H9 (cell line): ENCODE measurements at regions not wholly inside any gene's neighbourhood (a gene's known extent, or its start where the extent isn't known, plus 50 kb on each side); places are given as distances from the start of the nearest gene placed in this dataset.

Experiments used
- DNase-seq: peaks from one replicate; pipeline ENCODE4 v3.0.0-alpha.2; 2017
- H2AFZ ChIP-seq: one replicate; pipeline ENCODE4 v1.6.1; 2013; ENCODE audit warnings: mild to moderate bottlenecking, low read length, control low read depth, moderate library complexity
- H2AK5ac ChIP-seq: 2 replicates; pipeline ENCODE4 v1.6.1; 2013; ENCODE audit warnings: low read length, control low read depth, mixed read lengths; ENCODE audit not compliant: insufficient read length
- H2BK120ac ChIP-seq: one replicate; pipeline ENCODE4 v1.6.1; 2013; ENCODE audit warnings: low read depth, mild to moderate bottlenecking, low read length, control low read depth, inconsistent platforms; ENCODE audit not compliant: poor library complexity, severe bottlenecking
- H2BK12ac ChIP-seq: 2 replicates; pipeline ENCODE4 v1.6.1; 2013; ENCODE audit warnings: low read length, control low read depth, mixed read lengths, low read depth; ENCODE audit not compliant: insufficient read length
- H2BK15ac ChIP-seq: 2 replicates; pipeline ENCODE4 v1.6.1; 2013; ENCODE audit warnings: low read depth, low read length, control low read depth
- H2BK20ac ChIP-seq: one replicate; pipeline ENCODE4 v1.6.1; 2013; ENCODE audit warnings: low read depth, mild to moderate bottlenecking, low read length, control low read depth, inconsistent platforms; ENCODE audit not compliant: poor library complexity, severe bottlenecking
- H2BK5ac ChIP-seq: 2 replicates; pipeline ENCODE4 v1.6.1; 2013; ENCODE audit warnings: low read length, control low read depth, mixed read lengths; ENCODE audit not compliant: insufficient read length
- H3K14ac ChIP-seq: 2 replicates; pipeline ENCODE4 v1.6.1; 2013; ENCODE audit warnings: low read length, control low read depth; ENCODE audit not compliant: insufficient read depth
- H3K18ac ChIP-seq: 2 replicates; pipeline ENCODE4 v1.6.1; 2013; ENCODE audit warnings: low read depth, mild to moderate bottlenecking, mixed read lengths, low read length, control low read depth; ENCODE audit not compliant: insufficient read length
- H3K23ac ChIP-seq: 2 replicates; pipeline ENCODE4 v1.6.1; 2013; ENCODE audit warnings: low read length, control low read depth, mixed read lengths, low read depth; ENCODE audit not compliant: insufficient read length
- H3K23me2 ChIP-seq: 2 replicates; pipeline ENCODE4 v1.6.1; 2013; ENCODE audit warnings: low read depth, mild to moderate bottlenecking, mixed read lengths, low read length, control low read depth; ENCODE audit not compliant: insufficient read length, poor library complexity, severe bottlenecking
- H3K27ac ChIP-seq: 2 replicates; pipeline ENCODE4 v1.5.1; 2013; ENCODE audit warnings: low read length, control low read depth, mixed read lengths, low read depth; ENCODE audit not compliant: insufficient read length
- H3K27me3 ChIP-seq: 2 replicates; pipeline ENCODE4 v1.6.1; 2013; ENCODE audit warnings: low read length, control low read depth, inconsistent platforms; ENCODE audit not compliant: insufficient read depth
- H3K4ac ChIP-seq: 2 replicates; pipeline ENCODE4 v1.6.1; 2013; ENCODE audit warnings: low read depth, mild to moderate bottlenecking, control low read depth, inconsistent platforms, low read length, moderate library complexity
- H3K4me1 ChIP-seq: 2 replicates; pipeline ENCODE4 v1.6.1; 2013; ENCODE audit warnings: low read length, control low read depth, inconsistent platforms; ENCODE audit not compliant: insufficient read depth
- H3K4me2 ChIP-seq: 2 replicates; pipeline ENCODE4 v1.6.1; 2013; ENCODE audit warnings: low read length, control low read depth, mixed read lengths; ENCODE audit not compliant: insufficient read length, insufficient read depth
- H3K56ac ChIP-seq: 2 replicates; pipeline ENCODE4 v1.6.1; 2013; ENCODE audit warnings: low read depth, mild to moderate bottlenecking, mixed read lengths, low read length, control low read depth; ENCODE audit not compliant: insufficient read length
- H3K79me1 ChIP-seq: 2 replicates; pipeline ENCODE4 v1.6.1; 2013; ENCODE audit warnings: low read depth, mild to moderate bottlenecking, moderate library complexity, low read length, control low read depth, inconsistent platforms; ENCODE audit not compliant: insufficient read depth, poor library complexity, severe bottlenecking
- H3K79me2 ChIP-seq: 2 replicates; pipeline ENCODE4 v1.6.1; 2013; ENCODE audit warnings: low read length, control low read depth, inconsistent platforms; ENCODE audit not compliant: insufficient read depth
- H3K9ac ChIP-seq: 2 replicates; pipeline ENCODE4 v1.6.1; 2013; ENCODE audit warnings: low read length, control low read depth, mixed read lengths; ENCODE audit not compliant: insufficient read length; ENCODE audit errors: extremely low read depth
- H3K9me3 ChIP-seq: one replicate; pipeline ENCODE4 v1.6.1; 2013; ENCODE audit warnings: low read depth, low read length, inconsistent platforms; ENCODE audit not compliant: control insufficient read depth
- H3T11ph ChIP-seq: one replicate; pipeline ENCODE4 v1.6.1; 2013; ENCODE audit warnings: mild to moderate bottlenecking, low read length, control low read depth, inconsistent platforms
- H4K20me1 ChIP-seq: one replicate; pipeline ENCODE4 v1.6.1; 2013; ENCODE audit not compliant: control insufficient read depth, insufficient read length, insufficient read depth
- H4K5ac ChIP-seq: 2 replicates; pipeline ENCODE4 v1.6.1; 2013; ENCODE audit warnings: low read depth, mild to moderate bottlenecking, mixed read lengths, low read length, control low read depth; ENCODE audit not compliant: insufficient read length
- H4K8ac ChIP-seq: replicated peaks from 2 replicates; pipeline ENCODE4 v1.6.1; 2013; ENCODE audit warnings: low read length, control low read depth, mixed read lengths, low read depth; ENCODE audit not compliant: insufficient read length
- H4K91ac ChIP-seq: 2 replicates; pipeline ENCODE4 v1.6.1; 2013; ENCODE audit warnings: low read depth, mild to moderate bottlenecking, moderate library complexity, mixed read lengths, low read length, control low read depth; ENCODE audit not compliant: insufficient read length
- H3K27ac Mint-ChIP-seq, 3 experiments: 2 replicates in 2 of 3; 3 replicates in 1 of 3; pipeline ENCODE4 v1.8.0; 2020 to 2021; ENCODE audit warnings: mixed read lengths in 3 of 3, mild to moderate bottlenecking in 1 of 3, moderate library complexity in 1 of 3
- H3K27me3 Mint-ChIP-seq: 2 replicates; pipeline ENCODE4 v1.8.0; 2021; ENCODE audit warnings: low read depth, mild to moderate bottlenecking, moderate library complexity, mixed read lengths
- H3K36me3 Mint-ChIP-seq, 3 experiments: 2 replicates in 2 of 3; 3 replicates in 1 of 3; pipeline ENCODE4 v1.8.0; 2020 to 2021; ENCODE audit warnings: low read depth in 3 of 3, mixed read lengths in 3 of 3; ENCODE audit not compliant: insufficient read depth in 1 of 3
- H3K4me1 Mint-ChIP-seq, 2 experiments: 2 replicates each; pipeline ENCODE4 v1.8.0; 2020; ENCODE audit warnings: mixed read lengths in 2 of 2
- H3K4me3 Mint-ChIP-seq, 2 experiments: 2 replicates in 1 of 2; 3 replicates in 1 of 2; pipeline ENCODE4 v1.8.0; 2020 to 2021; ENCODE audit warnings: mild to moderate bottlenecking in 2 of 2, mixed read lengths in 2 of 2, moderate library complexity in 1 of 2
- H3K9me3 Mint-ChIP-seq, 2 experiments: 2 replicates in 1 of 2; 3 replicates in 1 of 2; pipeline ENCODE4 v1.8.0; 2020; ENCODE audit warnings: mild to moderate bottlenecking in 2 of 2, mixed read lengths in 2 of 2, moderate library complexity in 1 of 2
- CTCF ChIP-seq: fragments of 200-600 bp; sonication (generic); conservative IDR thresholded peaks from 3 replicates; pipeline ENCODE4 v1.8.0; 2021; ENCODE audit warnings: antibody characterized with exemption, mild to moderate bottlenecking
- WGBS: extraction: QIAGEN DNeasy Blood & Tissue Kit; methylation state at CpG from one replicate; pipeline ENCODE4 v1.1.7; 2013; ENCODE audit warnings: missing lambda C conversion rate, low lambda C conversion rate, mixed read lengths; ENCODE audit not compliant: insufficient read length; ENCODE audit errors: extremely low coverage; 5-methylcytosine and 5-hydroxymethylcytosine counted together

- H3K27ac Mint-ChIP-seq = no peak overlapping the region
- H3K27me3 Mint-ChIP-seq = peaks cover 3% of the 10 kb centered on the region
- Histone ChIP-seq H3K23me2 (no peaks in the 10 kb centered on the region), H3K23ac (no peak overlapping the region), H2AK5ac (no peak overlapping the region), H2BK120ac (no peak overlapping the region), H3K18ac (no peak overlapping the region), H3T11ph (no peak overlapping the region), H3K56ac (no peak overlapping the region), H3K4me2 (no peak overlapping the region), H2BK20ac (no peak overlapping the region), H3K4me1 (no peaks in the 10 kb centered on the region), H3K79me1 (no peaks in the 10 kb centered on the region), H3K4ac (no peak overlapping the region), H3K27me3 (no peaks in the 10 kb centered on the region), H3K79me2 (no peaks in the 10 kb centered on the region), H3K27ac (no peak overlapping the region), H4K5ac (no peak overlapping the region), H4K91ac (no peak overlapping the region), H2AFZ (no peak overlapping the region), H4K20me1 (no peaks in the 10 kb centered on the region), H2BK5ac (no peak overlapping the region), H3K9me3 (no peaks in the 10 kb centered on the region), H3K9ac (no peak overlapping the region), H2BK12ac (no peak overlapping the region), H4K8ac (no peak overlapping the region), H2BK15ac (no peak overlapping the region), H3K14ac (no peak overlapping the region)
- no peak for TF ChIP-seq CTCF
- peaks cover 15% of the 10 kb centered on the region in 2 experiments for H3K4me1 Mint-ChIP-seq
- no peak for DNase-seq
- H3K9me3 Mint-ChIP-seq = peaks cover 11 to 21% of the 10 kb centered on the region in 2 experiments; a peak in 4 of 5 replicates
- WGBS = no CpG with 5 or more reads among the region's 2 CpGs
- peaks cover 8 to 12% (median 11%) of the 10 kb centered on the region in 3 experiments; a peak in 4 of 7 replicates for H3K36me3 Mint-ChIP-seq
- no peak overlapping the region for H3K4me3 Mint-ChIP-seq
Measured at GRCh38 chr10:58990693-58991092, 185.8 kb upstream of the PHYHIPL start.
